GOT3 (cell line): ENCODE measurements at regions not wholly inside any gene's neighbourhood (a gene's known extent, or its start where the extent isn't known, plus 50 kb on each side); places are given as distances from the start of the nearest gene placed in this dataset.
"Not testable (repeated sequence)": the region's sequence is repeated elsewhere in the genome, so short reads cannot be mapped to it uniquely, and the experiment has no call there.

ENCODE experiments used
- DNase-seq: peaks from one replicate; lab custom pipeline; 2025; ENCODE audit warnings: mixed read lengths; lab: John Stamatoyannopoulos, UW

- DNase-seq: no peak
These were observed 212.7 kb downstream of the CENPC start for GRCh38 chr4:67332627-67333026.

GRCh38 chr4:67328393-67328792 lies 216.9 kb downstream of the CENPC start:
- DNase-seq: no peak

- no peak for DNase-seq
These were observed 217.4 kb downstream of the CENPC start for GRCh38 chr4:67328018-67328278.

GRCh38 chr4:67327245-67328017 lies 217.9 kb downstream of the CENPC start:
- no peak for DNase-seq

GRCh38 chr4:67325791-67326190 lies 219.5 kb downstream of the CENPC start:
- no peak for DNase-seq

GRCh38 chr4:67320645-67321044 lies 224.7 kb downstream of the CENPC start:
- no peak for DNase-seq

- not testable (repeated sequence) for DNase-seq
These were observed 225.7 kb downstream of the CENPC start for GRCh38 chr4:67319607-67320006.

- not testable (repeated sequence) for DNase-seq
These were observed 244.7 kb downstream of the CENPC start for GRCh38 chr4:67300497-67301185.

- DNase-seq: no peak
These were observed 252.7 kb downstream of the CENPC start for GRCh38 chr4:67292636-67293035.

GRCh38 chr4:67292045-67292444 lies 253.3 kb downstream of the CENPC start:
- DNase-seq: no peak

- no peak for DNase-seq
These were observed 253.7 kb downstream of the CENPC start for GRCh38 chr4:67291644-67292043.

- DNase-seq: no peak
These were observed 256.3 kb downstream of the CENPC start for GRCh38 chr4:67288964-67289363.

GRCh38 chr4:67286724-67287123 lies 258.6 kb downstream of the CENPC start:
- no peak for DNase-seq

- no peak for DNase-seq
These were observed 262.6 kb downstream of the CENPC start for GRCh38 chr4:67282749-67283148.

GRCh38 chr4:67275179-67275750 lies 270.0 kb downstream of the CENPC start:
- DNase-seq: no peak

- DNase-seq: not testable (repeated sequence)
These were observed 270.6 kb downstream of the CENPC start for GRCh38 chr4:67274671-67275070.

- DNase-seq: no peak
These were observed 271.6 kb downstream of the CENPC start for GRCh38 chr4:67273666-67274065.

GRCh38 chr4:67261971-67262370 lies 283.3 kb downstream of the CENPC start:
- DNase-seq: no peak

- DNase-seq: no peak
These were observed 288.8 kb downstream of the CENPC start for GRCh38 chr4:67256388-67257043.

GRCh38 chr4:67250131-67250896 lies 295.0 kb downstream of the CENPC start:
- DNase-seq: no peak

- no peak for DNase-seq
These were observed 308.5 kb downstream of the CENPC start for GRCh38 chr4:67236788-67237187.

GRCh38 chr4:67236318-67236717 lies 309.0 kb downstream of the CENPC start:
- no peak for DNase-seq
